ENCODE measurements at regions not wholly inside any gene's neighbourhood (a gene's known extent, or its start where the extent isn't known, plus 50 kb on each side); places are given as distances from the start of the nearest gene placed in this dataset.

DNA sequence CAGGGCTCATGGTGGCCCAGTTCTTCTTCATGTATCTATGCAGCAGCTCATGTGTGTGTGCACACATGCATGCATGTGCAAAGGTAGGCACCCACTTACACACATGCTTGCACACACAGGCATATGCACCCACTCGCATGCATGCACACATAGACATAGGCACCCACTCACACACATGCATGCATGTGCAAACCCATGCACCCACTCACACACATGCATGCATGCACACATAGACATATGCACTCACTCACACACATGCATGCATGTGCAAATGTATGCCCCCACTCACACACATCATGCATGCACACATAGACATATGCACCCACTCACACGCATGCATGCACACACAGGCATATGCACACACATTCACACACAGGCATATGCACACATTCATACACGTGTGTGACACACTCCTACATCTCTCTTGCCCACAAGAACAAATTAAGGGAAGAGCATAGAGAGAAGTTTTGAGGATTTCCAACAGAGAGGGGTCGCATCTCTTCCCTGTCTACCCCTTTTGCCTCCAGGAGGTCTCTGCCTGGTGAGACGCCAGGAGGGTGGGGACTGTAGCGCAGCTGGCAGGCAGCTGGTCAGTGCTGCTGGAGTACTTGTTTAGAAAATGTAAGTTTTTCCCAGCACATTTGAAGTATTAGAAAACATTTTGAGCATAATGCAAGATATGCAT lies 63.9 kb upstream of the ARHGEF7 start:
- Mint-ChIP-seq H3K27ac (no peak overlapping the region), H3K9me3 (peaks cover 10% of the 10 kb centered on the region), H3K27me3 (ENCODE audit: insufficient read depth, low read depth, poor library complexity) (no peaks in the 10 kb centered on the region), H3K4me3 (no peak overlapping the region), H3K4me1 (peaks cover 5% of the 10 kb centered on the region; the same call in 2 of the 3 replicates), H3K36me3 (ENCODE audit: low read depth) (peaks cover 7% of the 10 kb centered on the region)
- H3K4me3 ChIP-seq, result no peak overlapping the region
- no peaks in the 10 kb centered on the region for H3K4me1 ChIP-seq (ENCODE audit: insufficient read depth)
- ATAC-seq (no peak), DNase-seq (ENCODE audit: low spot score) (no peak)
- H4K20me1 ChIP-seq (replicated peaks; ENCODE audit: insufficient read depth), result no peaks in the 10 kb centered on the region
- H3K36me3 ChIP-seq (ENCODE audit: insufficient read depth), result no peaks in the 10 kb centered on the region; the same call in 1 of the 2 replicates
- no peaks in the 10 kb centered on the region for H3F3A ChIP-seq (replicated peaks; ENCODE audit: low read depth)
- H3K27ac ChIP-seq (ENCODE audit: low read depth), result no peak overlapping the region
- H3K4me2 ChIP-seq, result no peak overlapping the region
- H3K9me2 ChIP-seq (ENCODE audit: insufficient read depth), result no peaks in the 10 kb centered on the region; the same call in 1 of the 2 replicates
- H3K27me3 ChIP-seq (ENCODE audit: insufficient read depth), result no peaks in the 10 kb centered on the region
- H2AFZ ChIP-seq, result no peak overlapping the region
- no peak for TF ChIP-seq EZH2 (IDR thresholded peaks at IDR 0.05; ENCODE audit: low read depth, unreplicated experiment)
- no peak for TF ChIP-seq REST (IDR thresholded peaks at IDR 0.05; ENCODE audit: unreplicated experiment)
- TF ChIP-seq, protein P1, sequence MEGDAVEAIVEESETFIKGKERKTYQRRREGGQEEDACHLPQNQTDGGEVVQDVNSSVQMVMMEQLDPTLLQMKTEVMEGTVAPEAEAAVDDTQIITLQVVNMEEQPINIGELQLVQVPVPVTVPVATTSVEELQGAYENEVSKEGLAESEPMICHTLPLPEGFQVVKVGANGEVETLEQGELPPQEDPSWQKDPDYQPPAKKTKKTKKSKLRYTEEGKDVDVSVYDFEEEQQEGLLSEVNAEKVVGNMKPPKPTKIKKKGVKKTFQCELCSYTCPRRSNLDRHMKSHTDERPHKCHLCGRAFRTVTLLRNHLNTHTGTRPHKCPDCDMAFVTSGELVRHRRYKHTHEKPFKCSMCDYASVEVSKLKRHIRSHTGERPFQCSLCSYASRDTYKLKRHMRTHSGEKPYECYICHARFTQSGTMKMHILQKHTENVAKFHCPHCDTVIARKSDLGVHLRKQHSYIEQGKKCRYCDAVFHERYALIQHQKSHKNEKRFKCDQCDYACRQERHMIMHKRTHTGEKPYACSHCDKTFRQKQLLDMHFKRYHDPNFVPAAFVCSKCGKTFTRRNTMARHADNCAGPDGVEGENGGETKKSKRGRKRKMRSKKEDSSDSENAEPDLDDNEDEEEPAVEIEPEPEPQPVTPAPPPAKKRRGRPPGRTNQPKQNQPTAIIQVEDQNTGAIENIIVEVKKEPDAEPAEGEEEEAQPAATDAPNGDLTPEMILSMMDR (conservative IDR thresholded peaks at IDR 0.05; ENCODE audit: low read depth in 2 of 2), result no peak
- no peak for TF ChIP-seq CREB1 (CRISPR knock-in tag; IDR thresholded peaks at IDR 0.05; ENCODE audit: low read depth)
- TF ChIP-seq, protein P2, sequence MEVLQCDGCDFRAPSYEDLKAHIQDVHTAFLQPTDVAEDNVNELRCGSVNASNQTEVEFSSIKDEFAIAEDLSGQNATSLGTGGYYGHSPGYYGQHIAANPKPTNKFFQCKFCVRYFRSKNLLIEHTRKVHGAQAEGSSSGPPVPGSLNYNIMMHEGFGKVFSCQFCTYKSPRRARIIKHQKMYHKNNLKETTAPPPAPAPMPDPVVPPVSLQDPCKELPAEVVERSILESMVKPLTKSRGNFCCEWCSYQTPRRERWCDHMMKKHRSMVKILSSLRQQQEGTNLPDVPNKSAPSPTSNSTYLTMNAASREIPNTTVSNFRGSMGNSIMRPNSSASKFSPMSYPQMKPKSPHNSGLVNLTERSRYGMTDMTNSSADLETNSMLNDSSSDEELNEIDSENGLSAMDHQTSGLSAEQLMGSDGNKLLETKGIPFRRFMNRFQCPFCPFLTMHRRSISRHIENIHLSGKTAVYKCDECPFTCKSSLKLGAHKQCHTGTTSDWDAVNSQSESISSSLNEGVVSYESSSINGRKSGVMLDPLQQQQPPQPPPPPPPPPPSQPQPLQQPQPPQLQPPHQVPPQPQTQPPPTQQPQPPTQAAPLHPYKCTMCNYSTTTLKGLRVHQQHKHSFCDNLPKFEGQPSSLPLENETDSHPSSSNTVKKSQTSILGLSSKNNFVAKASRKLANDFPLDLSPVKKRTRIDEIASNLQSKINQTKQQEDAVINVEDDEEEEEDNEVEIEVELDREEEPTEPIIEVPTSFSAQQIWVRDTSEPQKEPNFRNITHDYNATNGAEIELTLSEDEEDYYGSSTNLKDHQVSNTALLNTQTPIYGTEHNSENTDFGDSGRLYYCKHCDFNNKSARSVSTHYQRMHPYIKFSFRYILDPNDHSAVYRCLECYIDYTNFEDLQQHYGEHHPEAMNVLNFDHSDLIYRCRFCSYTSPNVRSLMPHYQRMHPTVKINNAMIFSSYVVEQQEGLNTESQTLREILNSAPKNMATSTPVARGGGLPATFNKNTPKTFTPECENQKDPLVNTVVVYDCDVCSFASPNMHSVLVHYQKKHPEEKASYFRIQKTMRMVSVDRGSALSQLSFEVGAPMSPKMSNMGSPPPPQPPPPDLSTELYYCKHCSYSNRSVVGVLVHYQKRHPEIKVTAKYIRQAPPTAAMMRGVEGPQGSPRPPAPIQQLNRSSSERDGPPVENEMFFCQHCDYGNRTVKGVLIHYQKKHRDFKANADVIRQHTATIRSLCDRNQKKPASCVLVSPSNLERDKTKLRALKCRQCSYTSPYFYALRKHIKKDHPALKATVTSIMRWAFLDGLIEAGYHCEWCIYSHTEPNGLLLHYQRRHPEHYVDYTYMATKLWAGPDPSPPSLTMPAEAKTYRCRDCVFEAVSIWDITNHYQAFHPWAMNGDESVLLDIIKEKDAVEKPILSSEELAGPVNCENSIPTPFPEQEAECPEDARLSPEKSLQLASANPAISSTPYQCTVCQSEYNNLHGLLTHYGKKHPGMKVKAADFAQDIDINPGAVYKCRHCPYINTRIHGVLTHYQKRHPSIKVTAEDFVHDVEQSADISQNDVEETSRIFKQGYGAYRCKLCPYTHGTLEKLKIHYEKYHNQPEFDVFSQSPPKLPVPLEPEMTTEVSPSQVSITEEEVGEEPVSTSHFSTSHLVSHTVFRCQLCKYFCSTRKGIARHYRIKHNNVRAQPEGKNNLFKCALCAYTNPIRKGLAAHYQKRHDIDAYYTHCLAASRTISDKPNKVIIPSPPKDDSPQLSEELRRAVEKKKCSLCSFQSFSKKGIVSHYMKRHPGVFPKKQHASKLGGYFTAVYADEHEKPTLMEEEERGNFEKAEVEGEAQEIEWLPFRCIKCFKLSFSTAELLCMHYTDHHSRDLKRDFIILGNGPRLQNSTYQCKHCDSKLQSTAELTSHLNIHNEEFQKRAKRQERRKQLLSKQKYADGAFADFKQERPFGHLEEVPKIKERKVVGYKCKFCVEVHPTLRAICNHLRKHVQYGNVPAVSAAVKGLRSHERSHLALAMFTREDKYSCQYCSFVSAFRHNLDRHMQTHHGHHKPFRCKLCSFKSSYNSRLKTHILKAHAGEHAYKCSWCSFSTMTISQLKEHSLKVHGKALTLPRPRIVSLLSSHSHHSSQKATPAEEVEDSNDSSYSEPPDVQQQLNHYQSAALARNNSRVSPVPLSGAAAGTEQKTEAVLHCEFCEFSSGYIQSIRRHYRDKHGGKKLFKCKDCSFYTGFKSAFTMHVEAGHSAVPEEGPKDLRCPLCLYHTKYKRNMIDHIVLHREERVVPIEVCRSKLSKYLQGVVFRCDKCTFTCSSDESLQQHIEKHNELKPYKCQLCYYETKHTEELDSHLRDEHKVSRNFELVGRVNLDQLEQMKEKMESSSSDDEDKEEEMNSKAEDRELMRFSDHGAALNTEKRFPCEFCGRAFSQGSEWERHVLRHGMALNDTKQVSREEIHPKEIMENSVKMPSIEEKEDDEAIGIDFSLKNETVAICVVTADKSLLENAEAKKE (CRISPR knock-in tag; IDR thresholded peaks at IDR 0.05), result no peak
- TF ChIP-seq ETS1 (IDR thresholded peaks at IDR 0.05), result no peak
- no peak for TF ChIP-seq JUNB (IDR thresholded peaks at IDR 0.05; ENCODE audit: unreplicated experiment)
- TF ChIP-seq ZNF331 (CRISPR knock-in tag; IDR thresholded peaks at IDR 0.05; ENCODE audit: low read depth), result no peak
- TF ChIP-seq STAT1 (IDR thresholded peaks at IDR 0.05; ENCODE audit: unreplicated experiment), result no peak
- no peak for TF ChIP-seq ZNF114 (CRISPR knock-in tag; IDR thresholded peaks at IDR 0.05)
- TF ChIP-seq EZH2phosphoT487 (IDR thresholded peaks at IDR 0.05; ENCODE audit: unreplicated experiment), result no peak
- no peak for TF ChIP-seq POLR2AphosphoS5 (IDR thresholded peaks at IDR 0.05; ENCODE audit: low read depth)
- TF ChIP-seq NANOG (IDR thresholded peaks at IDR 0.05; ENCODE audit: borderline replicate concordance), result no peak
- H3K79me2 ChIP-seq (replicated peaks; ENCODE audit: insufficient read depth), result no peaks in the 10 kb centered on the region

Measured in GM23338 (cell line).